Sciatic nerve (tissue), 2 donors: ENCODE measurements at regions not wholly inside any gene's neighbourhood (a gene's known extent, or its start where the extent isn't known, plus 50 kb on each side); places are given as distances from the start of the nearest gene placed in this dataset.

ENCODE experiments used
- ATAC-seq: fragments of 200-7000 bp; cut with Tn5 transposase; one replicate; pipeline ENCODE4 v1.9.1; 2020; ENCODE audit warnings: mild to moderate bottlenecking, moderate library complexity
- DNase-seq: peaks from one replicate; pipeline ENCODE4 v3.0.0-alpha.2; 2020; ENCODE audit warnings: low spot score
- intact Hi-C: fragments of 100-400 bp; cut with DNase I; formaldehyde crosslinking; loops from one replicate; pipeline ENCODE4 v1.14.2; 2022
- donor health status: DM: no; HTN: no; CAD: no.
- donor health status: DM: no; HTN: no; CAD: no.

- no peak for DNase-seq
- peak; percentile 38 for ATAC-seq
- intact Hi-C loops, result no loop called here
Observed at GRCh38 chr2:217017456-217018252, 157.8 kb upstream of the TNP1 start.

- DNase-seq (no peak), ATAC-seq (peak; percentile 72)
- intact Hi-C loops, result no loop called here
Observed at GRCh38 chr2:217016796-217017419, 157.0 kb upstream of the TNP1 start.

- intact Hi-C loops, result no loop called here
- DNase-seq (no peak), ATAC-seq (no peak)
Observed at GRCh38 chr2:217014328-217015105, 154.7 kb upstream of the TNP1 start.

GRCh38 chr2:217013926-217014325, 154.1 kb upstream of the TNP1 start:
- no peak for ATAC-seq

GRCh38 chr2:217011576-217011975, 151.7 kb upstream of the TNP1 start:
- no peak for ATAC-seq
- intact Hi-C loops, result no loop called here
- DNase-seq, result no peak

More at GRCh38 chr2:217013926-217014325, 154.1 kb upstream of the TNP1 start:
- DNase-seq, result no peak
- intact Hi-C loops, result no loop called here

DNA sequence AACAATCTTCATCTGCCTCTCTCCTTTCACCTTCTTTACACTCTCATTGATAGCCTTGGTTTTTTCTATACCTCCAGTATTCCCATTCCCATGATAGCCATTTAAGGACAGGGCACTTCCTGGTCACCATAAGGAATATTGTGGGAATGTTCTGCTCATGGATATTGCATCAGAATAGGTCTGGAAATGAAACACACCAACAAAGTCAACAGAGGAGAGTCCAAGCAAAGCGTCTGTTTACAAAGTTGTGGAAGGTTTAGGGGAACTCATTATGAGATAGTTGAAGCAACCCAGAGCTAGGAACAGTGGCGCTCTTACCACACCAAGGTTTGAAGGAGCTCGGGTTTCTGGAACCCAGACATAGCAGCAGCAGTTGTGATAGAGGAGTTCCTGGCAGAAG, 150.3 kb upstream of the TNP1 start:
- DNase-seq (no peak), ATAC-seq (no peak)
- intact Hi-C loops, result no loop called here

DNA sequence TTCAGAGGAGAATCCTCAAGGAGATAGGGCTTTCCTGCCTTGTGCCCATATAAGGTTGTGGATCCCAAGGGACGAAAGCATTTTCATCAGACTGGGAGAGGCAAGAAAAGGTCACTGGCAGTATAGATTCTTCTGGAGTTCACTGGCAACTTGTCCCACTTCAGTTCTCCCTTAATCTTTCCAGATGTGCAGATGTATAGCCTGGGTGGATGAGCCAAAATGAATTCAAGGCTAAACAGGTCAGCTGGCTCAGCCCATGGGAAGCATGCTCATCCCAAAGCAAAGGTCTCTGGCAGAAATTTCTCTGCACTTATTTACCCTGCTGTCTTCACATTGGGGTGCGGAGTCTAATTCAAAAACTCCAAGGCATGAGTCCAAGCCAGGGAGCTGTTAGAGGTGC, 148.9 kb upstream of the TNP1 start:
- DNase-seq (no peak), ATAC-seq (no peak)
- intact Hi-C loops, result no loop called here

DNA sequence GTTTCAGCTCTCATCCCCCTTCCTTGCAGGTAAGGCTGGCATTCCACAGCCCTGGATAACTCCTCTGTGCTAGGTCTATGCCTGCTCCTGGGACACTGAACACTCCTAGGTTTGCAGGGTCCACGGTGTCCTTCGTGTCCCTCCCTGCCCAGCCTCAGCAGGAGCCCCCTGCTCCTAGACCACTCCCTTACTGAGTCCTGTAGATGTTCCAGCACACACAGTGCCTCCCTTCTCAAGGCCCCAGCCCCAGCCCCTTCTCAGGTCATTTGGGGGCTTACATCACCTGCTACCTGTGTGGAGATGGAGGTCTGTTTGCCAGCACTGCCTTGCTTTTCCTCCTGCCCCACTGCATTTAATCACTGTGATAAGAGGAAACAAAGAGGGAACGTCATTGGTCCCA, 146.4 kb upstream of the TNP1 start:
- intact Hi-C loops, result no loop called here
- no peak for DNase-seq
- ATAC-seq, result no peak

DNA sequence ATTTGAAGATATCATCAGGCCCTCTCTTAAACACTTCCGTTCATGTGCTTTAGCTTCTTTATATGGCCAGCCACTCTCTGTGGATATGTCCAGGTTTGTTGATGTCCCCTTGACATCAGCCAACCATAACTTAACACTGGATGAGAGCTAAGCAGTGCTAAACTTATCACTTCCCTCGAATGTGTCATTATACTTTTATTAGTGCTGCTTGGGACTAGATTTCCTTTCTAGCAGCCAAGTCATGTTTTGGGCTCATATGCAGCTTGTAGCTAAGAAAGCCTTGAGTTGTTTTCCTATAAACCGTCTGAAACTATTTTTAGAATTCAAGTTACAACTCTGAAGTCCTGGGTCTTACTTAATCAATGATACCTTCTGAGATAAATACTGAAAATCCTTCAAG, 144.8 kb upstream of the TNP1 start:
- ATAC-seq, result no peak
- no peak for DNase-seq

DNA sequence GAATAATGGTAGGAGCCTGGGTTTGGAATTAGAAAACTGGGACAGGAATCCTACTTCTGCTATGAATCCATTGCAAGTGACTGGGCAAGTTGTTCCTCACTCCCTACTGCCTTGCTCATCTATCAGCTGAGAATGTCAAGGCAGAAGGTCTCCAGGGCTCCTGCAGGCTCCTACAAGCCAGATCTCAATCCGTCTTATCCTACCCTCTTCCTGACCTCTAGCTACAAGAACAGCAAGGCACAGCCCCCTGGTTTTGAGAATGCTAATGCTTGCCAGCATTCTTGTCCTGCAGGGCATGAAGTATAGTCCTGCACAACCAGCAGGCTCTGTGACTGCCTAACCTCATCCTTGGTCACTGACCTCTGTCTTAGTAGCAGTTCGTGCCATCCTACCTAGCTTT, 141.9 kb upstream of the TNP1 start:
- intact Hi-C loops, result no loop called here
- no peak for ATAC-seq
- no peak for DNase-seq

More for the DNA sequence above, 144.8 kb upstream of the TNP1 start:
- intact Hi-C loops, result no loop called here

DNA sequence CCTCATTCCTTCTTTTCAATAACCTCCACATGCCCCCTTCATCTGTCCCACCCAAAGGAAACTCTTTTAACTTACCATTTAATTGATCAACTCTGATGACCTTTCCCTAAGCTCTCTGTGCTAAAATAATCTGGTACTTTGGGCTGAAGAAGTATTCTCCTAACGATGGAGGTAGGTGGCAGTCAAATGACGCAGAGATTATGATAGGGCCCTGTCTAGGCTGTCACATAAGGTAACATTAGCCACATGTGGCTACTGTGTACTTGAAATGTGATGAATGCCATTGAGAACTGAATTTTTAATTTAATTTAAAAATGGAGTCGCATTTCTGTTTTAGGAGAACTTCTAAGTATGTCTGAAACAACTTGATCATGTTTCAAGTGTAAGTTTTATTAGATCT, 140.5 kb upstream of the TNP1 start:
- ATAC-seq (no peak), DNase-seq (no peak)
- intact Hi-C loops, result no loop called here

GRCh38 chr2:216996279-216996845, 136.5 kb upstream of the TNP1 start:
- no peak for ATAC-seq
- DNase-seq, result no peak
- intact Hi-C loops, result no loop called here

GRCh38 chr2:216994353-216994854, 134.5 kb upstream of the TNP1 start:
- ATAC-seq (no peak), DNase-seq (peak; percentile 59)
- intact Hi-C loops, result no loop called here

GRCh38 chr2:216992056-216992675, 132.3 kb upstream of the TNP1 start:
- DNase-seq, result peak; percentile 61
- intact Hi-C loops, result no loop called here
- peak; percentile 57 for ATAC-seq

GRCh38 chr2:216991563-216991962, 131.7 kb upstream of the TNP1 start:
- ATAC-seq (peak; percentile 0), DNase-seq (peak; percentile 69)
- intact Hi-C loops, result no loop called here

- no peak for DNase-seq
- ATAC-seq, result no peak
- intact Hi-C loops, result no loop called here
Observed at GRCh38 chr2:216989340-216990129, 129.7 kb upstream of the TNP1 start.

DNA sequence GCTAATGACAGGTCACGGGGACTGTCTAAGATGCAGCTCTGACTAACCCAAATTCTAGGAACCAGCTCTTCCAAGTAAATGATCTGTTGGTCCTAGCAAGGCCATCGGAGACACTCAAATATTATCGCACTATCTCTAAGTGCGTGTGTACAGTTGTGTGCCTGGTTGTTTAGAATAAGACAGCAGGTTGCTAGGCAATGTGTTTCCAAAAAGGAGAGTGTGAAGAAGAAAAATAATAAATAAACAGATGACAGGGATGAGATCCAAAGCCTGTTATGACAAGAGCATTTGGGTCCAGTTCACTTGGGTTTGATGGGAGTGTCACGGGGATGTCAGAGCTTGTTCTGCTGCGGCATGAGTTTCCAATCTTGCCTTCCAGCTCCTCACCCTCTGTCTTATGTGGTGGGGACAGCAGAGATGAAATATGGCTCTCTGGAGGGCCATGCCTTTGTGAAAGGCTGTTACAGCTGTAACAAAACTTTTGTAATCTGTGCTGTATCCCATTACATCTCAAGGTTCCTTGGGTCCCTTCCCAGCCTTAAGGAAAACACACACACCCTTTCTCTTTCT, 127.5 kb upstream of the TNP1 start:
- DNase-seq, result peak; percentile 73
- ATAC-seq, result peak; percentile 87
- intact Hi-C loops, result no loop called here

GRCh38 chr2:216985658-216986141, 125.8 kb upstream of the TNP1 start:
- intact Hi-C loops, result no loop called here
- no peak for DNase-seq
- peak; percentile 40 for ATAC-seq
